Prostate gland (tissue), 2 donors: ENCODE measurements at regions not wholly inside any gene's neighbourhood (a gene's known extent, or its start where the extent isn't known, plus 50 kb on each side); places are given as distances from the start of the nearest gene placed in this dataset.

Source experiments
- CTCF ChIP-seq, 4 experiments: fragments of 200-600 bp in 2 of 4; fragments of 450-650 bp in 2 of 4; sonication (generic) in 2 of 4; IDR thresholded peaks; 1 replicate in 3 of 4; 2 replicates in 1 of 4; pipeline ENCODE4 v1.5.1; 2016 to 2019; ENCODE audit warnings: antibody characterized with exemption in 4 of 4, mild to moderate bottlenecking in 2 of 4, moderate library complexity in 2 of 4
- POLR2A ChIP-seq: fragments of 450-650 bp; IDR thresholded peaks from one replicate; pipeline ENCODE4 v1.6.1; 2016; ENCODE audit warnings: antibody characterized with exemption, mild to moderate bottlenecking

GRCh38 chr4:180951312-180951711, 1291.9 kb upstream of the TENM3 start:
- TF ChIP-seq CTCF (IDR thresholded peaks at IDR 0.05) = no peak
- TF ChIP-seq POLR2A = no peak
